Stomach (tissue), 4 donors: ENCODE measurements at regions not wholly inside any gene's neighbourhood (a gene's known extent, or its start where the extent isn't known, plus 50 kb on each side); places are given as distances from the start of the nearest gene placed in this dataset.

Source experiments
- POLR2A ChIP-seq, 4 donors: fragments of 450-650 bp; IDR thresholded peaks; one replicate each; pipeline ENCODE4 v1.6.1; 2016; ENCODE audit warnings: antibody characterized with exemption in 4 of 4, control low read depth in 2 of 4, mild to moderate bottlenecking in 1 of 4, moderate library complexity in 1 of 4
- POLR2AphosphoS5 ChIP-seq, 3 donors: sonication (generic); formaldehyde crosslinking; IDR thresholded peaks; one replicate each; pipeline ENCODE4 v1.6.1; 2016; ENCODE audit warnings: antibody characterized with exemption in 3 of 3

GRCh38 chr1:98369463-98369862, 292.1 kb upstream of the SNX7 start:
- TF ChIP-seq POLR2AphosphoS5 (IDR thresholded peaks at IDR 0.05), result no peak
- no peak for TF ChIP-seq POLR2A (IDR thresholded peaks at IDR 0.05)
